Astrocyte (in vitro differentiated cells and primary cell): ENCODE measurements at regions not wholly inside any gene's neighbourhood (a gene's known extent, or its start where the extent isn't known, plus 50 kb on each side); places are given as distances from the start of the nearest gene placed in this dataset.

ENCODE experiments used
- DNase-seq: peaks from one replicate; pipeline ENCODE4 v3.0.0-alpha.2; 2010; ENCODE audit warnings: low read depth
- FAIRE-seq: peaks from 2 replicates; lab custom pipeline; 2011; peaks lifted over from hg19 to GRCh38; lab: Jason Lieb, UNC
- H2AFZ ChIP-seq: 2 replicates; pipeline ENCODE4 v1.6.0; 2012; ENCODE audit warnings: low read depth, low read length, inconsistent platforms
- H3K27ac ChIP-seq: 2 replicates; pipeline ENCODE4 v1.5.1; 2011; ENCODE audit warnings: low read depth, low read length, inconsistent platforms
- H3K27me3 ChIP-seq: 2 replicates; pipeline ENCODE4 v1.6.0; 2011; ENCODE audit warnings: low read length, inconsistent platforms; ENCODE audit not compliant: insufficient read depth
- H3K36me3 ChIP-seq: 2 replicates; pipeline ENCODE4 v1.5.1; 2011; ENCODE audit warnings: low read length, inconsistent platforms; ENCODE audit not compliant: insufficient read depth
- H3K4me1 ChIP-seq: 2 replicates; pipeline ENCODE4 v1.5.1; 2011; ENCODE audit warnings: low read length, inconsistent platforms; ENCODE audit not compliant: insufficient read depth
- H3K4me2 ChIP-seq: 2 replicates; pipeline ENCODE4 v1.6.0; 2012; ENCODE audit warnings: low read length, inconsistent platforms
- H3K4me3 ChIP-seq: 2 replicates; pipeline ENCODE4 v1.5.1; 2011; ENCODE audit warnings: low read depth, mild to moderate bottlenecking, low read length, inconsistent platforms; ENCODE audit not compliant: insufficient read depth
- H3K79me2 ChIP-seq: 2 replicates; pipeline ENCODE4 v1.6.0; 2012; ENCODE audit warnings: mild to moderate bottlenecking, low read length, inconsistent platforms; ENCODE audit not compliant: insufficient read depth
- H3K9ac ChIP-seq: 2 replicates; pipeline ENCODE4 v1.6.0; 2012; ENCODE audit warnings: mild to moderate bottlenecking, low read length, inconsistent platforms
- H3K9me3 ChIP-seq: 2 replicates; pipeline ENCODE4 v1.5.1; 2012; ENCODE audit warnings: low read depth, mild to moderate bottlenecking, low read length, inconsistent platforms; ENCODE audit not compliant: insufficient read depth
- H4K20me1 ChIP-seq: 2 replicates; pipeline ENCODE4 v1.6.0; 2012; ENCODE audit warnings: low read length, inconsistent platforms; ENCODE audit not compliant: insufficient read depth
- H3K27ac Mint-ChIP-seq: one replicate; pipeline ENCODE4 v1.8.0; 2021; ENCODE audit warnings: mild to moderate bottlenecking, mixed read lengths; ENCODE audit not compliant: unreplicated experiment
- H3K27me3 Mint-ChIP-seq: one replicate; pipeline ENCODE4 v1.8.0; 2021; ENCODE audit warnings: low read depth, mixed read lengths; ENCODE audit not compliant: unreplicated experiment
- H3K36me3 Mint-ChIP-seq: one replicate; pipeline ENCODE4 v1.8.0; 2021; ENCODE audit warnings: low read depth, mixed read lengths; ENCODE audit not compliant: unreplicated experiment
- H3K4me1 Mint-ChIP-seq: one replicate; pipeline ENCODE4 v1.8.0; 2021; ENCODE audit warnings: low read depth, mixed read lengths; ENCODE audit not compliant: unreplicated experiment
- H3K4me3 Mint-ChIP-seq: one replicate; pipeline ENCODE4 v1.8.0; 2021; ENCODE audit warnings: mild to moderate bottlenecking, moderate library complexity, mixed read lengths; ENCODE audit not compliant: unreplicated experiment
- H3K9me3 Mint-ChIP-seq: one replicate; pipeline ENCODE4 v1.8.0; 2021; ENCODE audit warnings: mild to moderate bottlenecking, mixed read lengths; ENCODE audit not compliant: unreplicated experiment
- CTCF ChIP-seq: IDR thresholded peaks from 2 replicates; pipeline ENCODE4 v1.5.1; 2011; ENCODE audit warnings: low read depth, mild to moderate bottlenecking, inconsistent platforms, low read length, moderate library complexity; ENCODE audit not compliant: insufficient read depth
- EZH2 ChIP-seq: IDR thresholded peaks from 2 replicates; pipeline ENCODE4 v1.6.1; 2012; ENCODE audit warnings: mild to moderate bottlenecking, low read length, inconsistent platforms; ENCODE audit not compliant: insufficient read depth

GRCh38 chr9:81371824-81372223, 317.5 kb downstream of the TLE1 start:
- no peaks in the 10 kb centered on the region for H3K36me3 Mint-ChIP-seq
- Histone ChIP-seq H3K79me2 (no peaks in the 10 kb centered on the region), H3K36me3 (no peaks in the 10 kb centered on the region), H3K27ac (no peak overlapping the region), H3K4me2 (no peak overlapping the region), H3K27me3 (no peaks in the 10 kb centered on the region), H3K9ac (no peak overlapping the region), H3K4me3 (no peak overlapping the region), H4K20me1 (no peaks in the 10 kb centered on the region), H3K9me3 (no peaks in the 10 kb centered on the region), H3K4me1 (peaks cover 5% of the 10 kb centered on the region), H2AFZ (no peak overlapping the region)
- H3K27ac Mint-ChIP-seq, result no peak overlapping the region
- FAIRE-seq (no peak), DNase-seq (no peak)
- H3K4me1 Mint-ChIP-seq, result peaks cover 7% of the 10 kb centered on the region
- peaks cover 2% of the 10 kb centered on the region for H3K27me3 Mint-ChIP-seq
- TF ChIP-seq EZH2, result no peak
- peaks cover 5% of the 10 kb centered on the region for H3K9me3 Mint-ChIP-seq
- no peak overlapping the region for H3K4me3 Mint-ChIP-seq

GRCh38 chr9:81370650-81371049, 318.7 kb downstream of the TLE1 start:
- Mint-ChIP-seq H3K4me3 (no peak overlapping the region), H3K9me3 (peaks cover 6% of the 10 kb centered on the region), H3K27ac (no peak overlapping the region), H3K4me1 (peaks cover 7% of the 10 kb centered on the region), H3K36me3 (no peaks in the 10 kb centered on the region), H3K27me3 (peaks cover 2% of the 10 kb centered on the region)
- peaks cover 5% of the 10 kb centered on the region for H3K4me1 ChIP-seq
- TF ChIP-seq CTCF, result no peak
- TF ChIP-seq EZH2, result no peak
- no peak for DNase-seq
- no peak overlapping the region for H3K9ac ChIP-seq
- no peak overlapping the region for H3K27ac ChIP-seq
- H3K36me3 ChIP-seq, result no peaks in the 10 kb centered on the region
- no peaks in the 10 kb centered on the region for H4K20me1 ChIP-seq
- H2AFZ ChIP-seq, result no peak overlapping the region
- no peak overlapping the region for H3K4me2 ChIP-seq
- no peak overlapping the region for H3K4me3 ChIP-seq
- H3K9me3 ChIP-seq, result no peaks in the 10 kb centered on the region
- FAIRE-seq, result no peak
- no peaks in the 10 kb centered on the region for H3K27me3 ChIP-seq
- no peaks in the 10 kb centered on the region for H3K79me2 ChIP-seq

GRCh38 chr9:81370096-81370495, 319.3 kb downstream of the TLE1 start:
- no peak overlapping the region for H3K27ac Mint-ChIP-seq

More at GRCh38 chr9:81370096-81370495, 319.3 kb downstream of the TLE1 start:
- no peaks in the 10 kb centered on the region for H3K27me3 ChIP-seq
- no peak overlapping the region for H3K4me3 ChIP-seq
- Mint-ChIP-seq H3K4me1 (peaks cover 5% of the 10 kb centered on the region), H3K27me3 (peaks cover 2% of the 10 kb centered on the region), H3K9me3 (peaks cover 9% of the 10 kb centered on the region), H3K36me3 (no peaks in the 10 kb centered on the region), H3K4me3 (no peak overlapping the region)
- H3K4me2 ChIP-seq, result no peak overlapping the region
- no peaks in the 10 kb centered on the region for H3K36me3 ChIP-seq
- H3K9ac ChIP-seq, result no peak overlapping the region
- no peak overlapping the region for H3K27ac ChIP-seq
- FAIRE-seq, result no peak
- peaks cover 4% of the 10 kb centered on the region for H3K4me1 ChIP-seq
- no peaks in the 10 kb centered on the region for H3K9me3 ChIP-seq
- H4K20me1 ChIP-seq, result no peaks in the 10 kb centered on the region
- no peak for TF ChIP-seq EZH2
- TF ChIP-seq CTCF, result no peak
- no peak overlapping the region for H2AFZ ChIP-seq
- no peaks in the 10 kb centered on the region for H3K79me2 ChIP-seq
- DNase-seq, result no peak
